Hepatocyte (in vitro differentiated cells): ENCODE measurements at regions not wholly inside any gene's neighbourhood (a gene's known extent, or its start where the extent isn't known, plus 50 kb on each side); places are given as distances from the start of the nearest gene placed in this dataset.

Experiments
- DNase-seq: peaks from one replicate; pipeline ENCODE4 v3.0.0-alpha.2; 2016; ENCODE audit warnings: low spot score
- H2AFZ ChIP-seq: fragments of 200-600 bp; sonication (generic); 2 replicates; pipeline ENCODE4 v1.6.0; 2016; ENCODE audit warnings: antibody characterized with exemption, mild to moderate bottlenecking
- H3K27ac ChIP-seq: fragments of 200-600 bp; sonication (generic); 2 replicates; pipeline ENCODE4 v1.5.1; 2016; ENCODE audit warnings: mild to moderate bottlenecking
- H3K27me3 ChIP-seq: fragments of 200-600 bp; sonication (generic); 2 replicates; pipeline ENCODE4 v1.6.1; 2016
- H3K36me3 ChIP-seq: fragments of 200-600 bp; sonication (generic); replicated peaks from 2 replicates; pipeline ENCODE4 v1.5.1; 2016; ENCODE audit warnings: low read depth; ENCODE audit not compliant: insufficient read depth
- H3K4me1 ChIP-seq: fragments of 200-600 bp; sonication (generic); 2 replicates; pipeline ENCODE4 v1.5.1; 2016; ENCODE audit warnings: mild to moderate bottlenecking, moderate library complexity; ENCODE audit not compliant: insufficient read depth
- H3K4me2 ChIP-seq: fragments of 200-600 bp; sonication (generic); 2 replicates; pipeline ENCODE4 v1.6.0; 2016
- H3K4me3 ChIP-seq: fragments of 200-600 bp; sonication (generic); 2 replicates; pipeline ENCODE4 v1.5.1; 2016; ENCODE audit warnings: mild to moderate bottlenecking
- H3K79me2 ChIP-seq: fragments of 200-600 bp; sonication (generic); 2 replicates; pipeline ENCODE4 v1.6.0; 2017; ENCODE audit warnings: mild to moderate bottlenecking
- H3K9me2 ChIP-seq: fragments of 200-600 bp; sonication (generic); replicated peaks from 2 replicates; pipeline ENCODE4 v1.6.0; 2017; ENCODE audit warnings: mild to moderate bottlenecking; ENCODE audit not compliant: insufficient read depth
- H3K9me3 ChIP-seq: fragments of 200-600 bp; sonication (generic); 2 replicates; pipeline ENCODE4 v1.5.1; 2016; ENCODE audit warnings: low read depth, mild to moderate bottlenecking
- H4K20me1 ChIP-seq: fragments of 200-600 bp; sonication (generic); 2 replicates; pipeline ENCODE4 v1.6.0; 2016; ENCODE audit warnings: mild to moderate bottlenecking; ENCODE audit not compliant: insufficient read depth, poor library complexity, severe bottlenecking
- EZH2 ChIP-seq: fragments of 200-600 bp; sonication (generic); IDR thresholded peaks from 2 replicates; pipeline ENCODE4 v1.6.1; 2016; ENCODE audit warnings: antibody characterized with exemption, mild to moderate bottlenecking, borderline replicate concordance
- EZH2phosphoT487 ChIP-seq: fragments of 200-600 bp; sonication (generic); IDR thresholded peaks from one replicate; pipeline ENCODE4 v1.6.1; 2018; ENCODE audit warnings: antibody characterized with exemption, mild to moderate bottlenecking, low read depth, moderate library complexity; ENCODE audit not compliant: unreplicated experiment, severe bottlenecking
- WGBS: methylation state at CpG from one replicate; pipeline ENCODE4 v1.1.6; 2016; ENCODE audit warnings: low lambda C conversion rate; ENCODE audit errors: missing lambda C conversion rate; 5-methylcytosine and 5-hydroxymethylcytosine counted together
- TF ChIP-seq, protein P1 (sequence below): fragments of 200-600 bp; sonication (generic); IDR thresholded peaks from 2 replicates; pipeline ENCODE4 v1.5.1; 2016; ENCODE audit warnings: antibody characterized with exemption, mild to moderate bottlenecking; ENCODE audit not compliant: poor library complexity

DNA sequence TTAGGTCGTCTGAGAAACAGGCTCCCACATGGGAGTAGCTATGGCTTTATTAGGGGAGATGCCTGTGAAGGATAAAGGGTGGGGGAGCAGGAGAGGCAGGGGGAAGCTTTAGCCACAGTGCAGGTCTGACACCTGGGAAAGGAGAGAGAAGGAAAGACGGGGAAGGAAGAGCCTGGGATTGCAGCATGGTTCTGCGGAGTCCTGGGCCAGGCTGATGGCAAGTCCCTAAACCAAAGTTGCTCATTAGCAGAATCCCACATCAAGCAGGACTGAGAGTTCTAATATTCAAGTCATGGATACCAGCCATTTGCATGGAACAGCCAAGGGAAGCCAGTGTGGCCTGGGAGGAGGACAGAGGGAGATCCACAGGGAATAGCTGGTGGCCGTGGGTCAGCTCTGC, 414.8 kb downstream of the RPS24 start:
- TF ChIP-seq, protein P1, sequence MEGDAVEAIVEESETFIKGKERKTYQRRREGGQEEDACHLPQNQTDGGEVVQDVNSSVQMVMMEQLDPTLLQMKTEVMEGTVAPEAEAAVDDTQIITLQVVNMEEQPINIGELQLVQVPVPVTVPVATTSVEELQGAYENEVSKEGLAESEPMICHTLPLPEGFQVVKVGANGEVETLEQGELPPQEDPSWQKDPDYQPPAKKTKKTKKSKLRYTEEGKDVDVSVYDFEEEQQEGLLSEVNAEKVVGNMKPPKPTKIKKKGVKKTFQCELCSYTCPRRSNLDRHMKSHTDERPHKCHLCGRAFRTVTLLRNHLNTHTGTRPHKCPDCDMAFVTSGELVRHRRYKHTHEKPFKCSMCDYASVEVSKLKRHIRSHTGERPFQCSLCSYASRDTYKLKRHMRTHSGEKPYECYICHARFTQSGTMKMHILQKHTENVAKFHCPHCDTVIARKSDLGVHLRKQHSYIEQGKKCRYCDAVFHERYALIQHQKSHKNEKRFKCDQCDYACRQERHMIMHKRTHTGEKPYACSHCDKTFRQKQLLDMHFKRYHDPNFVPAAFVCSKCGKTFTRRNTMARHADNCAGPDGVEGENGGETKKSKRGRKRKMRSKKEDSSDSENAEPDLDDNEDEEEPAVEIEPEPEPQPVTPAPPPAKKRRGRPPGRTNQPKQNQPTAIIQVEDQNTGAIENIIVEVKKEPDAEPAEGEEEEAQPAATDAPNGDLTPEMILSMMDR = no peak
- TF ChIP-seq EZH2phosphoT487 = no peak
- no peak for TF ChIP-seq EZH2

DNA sequence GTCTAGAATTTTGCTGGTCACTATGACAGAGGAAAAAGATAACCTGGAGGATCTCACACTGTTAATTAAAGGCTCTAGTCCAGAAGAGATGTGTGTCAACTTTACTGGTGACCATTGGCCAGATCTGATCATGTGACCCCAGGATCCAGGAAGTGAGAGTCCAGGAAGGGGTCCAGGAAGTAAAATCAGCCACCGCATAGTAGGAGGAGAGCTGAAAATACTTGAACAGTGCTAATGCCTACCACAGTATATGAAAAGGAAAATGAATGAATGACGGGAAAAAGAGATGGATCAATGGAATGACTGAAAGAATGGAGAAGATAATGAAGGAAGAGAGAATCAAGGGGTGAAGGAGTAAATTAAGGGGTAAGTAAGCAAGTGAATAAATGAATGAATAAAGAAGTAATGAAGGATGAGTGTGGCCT, 415.3 kb downstream of the RPS24 start:
- Histone ChIP-seq H2AFZ (no peak overlapping the region), H3K9me3 (no peaks in the 10 kb centered on the region), H3K9me2 (no peaks in the 10 kb centered on the region), H3K36me3 (no peaks in the 10 kb centered on the region), H3K4me2 (no peak overlapping the region), H3K4me3 (no peak overlapping the region), H4K20me1 (no peaks in the 10 kb centered on the region), H3K27ac (no peak overlapping the region), H3K4me1 (peaks cover 9% of the 10 kb centered on the region), H3K79me2 (no peaks in the 10 kb centered on the region), H3K27me3 (no peaks in the 10 kb centered on the region)
- no peak for DNase-seq
- WGBS = 92% methylated on average over 2 of the region's 2 CpGs
- no peak for TF ChIP-seq EZH2

More for the DNA sequence above, 414.8 kb downstream of the RPS24 start:
- Histone ChIP-seq H3K4me2 (no peak overlapping the region), H3K4me1 (peaks cover 12% of the 10 kb centered on the region), H3K27me3 (no peaks in the 10 kb centered on the region), H2AFZ (no peak overlapping the region), H3K4me3 (no peak overlapping the region), H3K27ac (no peak overlapping the region), H3K79me2 (no peaks in the 10 kb centered on the region), H4K20me1 (no peaks in the 10 kb centered on the region), H3K9me2 (no peaks in the 10 kb centered on the region), H3K36me3 (no peaks in the 10 kb centered on the region), H3K9me3 (no peaks in the 10 kb centered on the region)
- 92% methylated on average over 4 of the region's 4 CpGs for WGBS
- DNase-seq = no peak

DNA sequence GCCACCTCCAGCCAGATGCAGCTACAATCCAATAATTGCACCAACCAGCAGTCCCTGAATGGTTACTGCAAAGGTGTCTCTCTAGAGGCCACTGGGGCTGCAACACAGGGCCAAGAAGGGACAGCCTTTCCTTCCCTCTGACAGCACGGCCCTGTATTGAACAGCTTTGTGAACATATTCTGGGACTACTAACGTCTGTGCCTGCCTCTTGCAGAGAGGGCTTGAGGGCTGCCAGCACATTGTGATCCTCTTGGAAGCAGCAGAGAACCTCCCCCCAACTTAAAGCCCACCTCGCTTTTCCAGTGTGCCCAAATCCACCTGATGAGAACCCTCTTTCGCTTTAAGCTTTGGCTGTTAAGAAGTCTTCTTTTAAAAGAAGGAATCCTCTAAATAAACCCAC, 415.9 kb downstream of the RPS24 start:
- Histone ChIP-seq H3K4me3 (no peak overlapping the region), H3K27ac (no peak overlapping the region), H3K4me1 (peaks cover 7% of the 10 kb centered on the region), H3K9me3 (no peaks in the 10 kb centered on the region), H3K36me3 (no peaks in the 10 kb centered on the region), H3K4me2 (no peak overlapping the region), H3K9me2 (no peaks in the 10 kb centered on the region), H4K20me1 (no peaks in the 10 kb centered on the region), H3K79me2 (no peaks in the 10 kb centered on the region), H2AFZ (no peak overlapping the region), H3K27me3 (no peaks in the 10 kb centered on the region)
- no peak for DNase-seq
- 88% methylated on average over 4 of the region's 4 CpGs for WGBS
- TF ChIP-seq EZH2 (no peak), EZH2phosphoT487 (no peak)
- TF ChIP-seq, protein P1 = no peak

DNA sequence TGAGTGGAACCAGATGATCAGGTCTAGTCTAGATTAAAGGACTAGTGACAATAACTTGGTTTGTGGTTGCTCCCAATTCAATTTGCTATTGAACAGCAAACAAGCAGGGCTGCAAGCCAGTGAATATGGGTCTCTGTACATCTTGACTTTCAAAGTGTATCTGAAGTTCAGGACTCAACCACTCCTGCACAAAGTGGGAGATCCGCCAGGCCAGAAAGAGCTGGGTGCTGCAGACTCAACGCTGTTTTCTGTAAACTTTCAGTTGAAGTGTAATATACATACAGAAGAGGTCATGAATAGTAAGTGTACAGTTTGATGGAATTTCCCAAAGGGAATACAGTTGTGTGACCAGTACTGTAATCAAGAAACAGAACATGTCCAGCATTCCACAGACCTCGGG, 416.6 kb downstream of the RPS24 start:
- TF ChIP-seq EZH2phosphoT487 (no peak), EZH2 (no peak)
- TF ChIP-seq, protein P1 = no peak
- H3K4me3 ChIP-seq = no peak overlapping the region
- H3K9me3 ChIP-seq = no peaks in the 10 kb centered on the region
- peaks cover 11% of the 10 kb centered on the region for H3K4me1 ChIP-seq
- WGBS = 72% methylated on average over 3 of the region's 3 CpGs
- H3K79me2 ChIP-seq = no peaks in the 10 kb centered on the region
- no peak for DNase-seq
- no peak overlapping the region for H2AFZ ChIP-seq
- H3K27me3 ChIP-seq = no peaks in the 10 kb centered on the region
- H3K9me2 ChIP-seq = no peaks in the 10 kb centered on the region
- no peaks in the 10 kb centered on the region for H4K20me1 ChIP-seq
- no peak overlapping the region for H3K27ac ChIP-seq
- no peak overlapping the region for H3K4me2 ChIP-seq
- no peaks in the 10 kb centered on the region for H3K36me3 ChIP-seq
